ENCODE measurements at regions not wholly inside any gene's neighbourhood (a gene's known extent, or its start where the extent isn't known, plus 50 kb on each side); places are given as distances from the start of the nearest gene placed in this dataset.
"Not testable (repeated sequence)": the region's sequence is repeated elsewhere in the genome, so short reads cannot be mapped to it uniquely, and the experiment has no call there.

DNA sequence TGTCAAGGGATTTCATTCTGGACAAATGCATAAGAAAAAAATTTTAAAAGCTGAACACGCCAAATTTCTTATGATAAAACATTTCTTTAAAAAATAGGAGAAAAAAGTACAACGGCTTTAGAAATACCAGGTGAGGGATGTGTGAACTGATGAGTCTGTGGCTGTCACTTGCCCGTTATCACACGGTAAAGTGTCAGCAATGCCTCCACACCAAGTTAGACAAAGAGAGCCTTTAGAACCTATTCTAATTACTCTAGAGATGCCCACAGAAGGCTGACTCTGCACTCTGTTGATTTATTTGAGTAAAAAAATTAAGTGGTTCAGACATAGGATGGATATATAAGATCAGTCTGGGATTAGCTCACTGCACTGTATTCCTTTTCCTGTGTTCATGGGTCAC lies 523.8 kb downstream of the RNF144A start:
- Histone ChIP-seq H3K4me1 (ENCODE audit: control insufficient read depth in 2 of 2, insufficient read depth in 2 of 2, low read length in 2 of 2) (no peaks in the 10 kb centered on the region), H3K9me3 (ENCODE audit: control insufficient read depth in 2 of 2, insufficient read depth in 1 of 2, low read length in 1 of 2) (no peaks in the 10 kb centered on the region), H3K4me3 (ENCODE audit: low read length in 2 of 2) (no peak overlapping the region), H3K27me3 (ENCODE audit: control insufficient read depth in 2 of 2, insufficient read depth in 1 of 2, low read length in 1 of 2) (no peaks in the 10 kb centered on the region), H3K36me3 (ENCODE audit: control insufficient read depth in 2 of 2, insufficient read depth in 2 of 2, low read length in 1 of 2) (no peaks in the 10 kb centered on the region), H3K27ac (ENCODE audit: low read depth in 1 of 2, low read length in 1 of 2) (no peak overlapping the region)
- 99% methylated on average over 4 of the region's 4 CpGs for whole genome bisulfite sequencing
- DNase-seq (ENCODE audit: low read depth in 6 of 9, low spot score in 9 of 9) = no peak

DNA sequence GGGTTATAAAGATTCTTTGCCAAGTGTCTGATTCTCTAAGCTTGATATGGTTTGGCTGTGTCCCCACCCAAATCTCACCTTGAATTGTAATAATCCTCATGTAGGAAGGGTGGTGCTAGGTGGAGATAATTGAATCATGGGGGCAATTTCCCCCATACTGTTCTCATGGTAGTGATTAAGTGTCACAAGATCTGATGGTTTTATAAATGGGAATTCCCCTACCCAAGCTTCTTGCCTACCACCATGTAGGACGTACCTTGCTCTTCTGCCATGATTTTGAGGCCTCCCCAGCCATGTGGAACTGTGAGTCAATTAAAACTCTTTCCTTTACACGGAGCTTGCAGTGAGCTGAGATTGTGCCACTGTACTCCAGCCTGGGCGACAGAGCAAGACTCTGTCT lies 524.6 kb downstream of the RNF144A start:
- not testable (repeated sequence) for DNase-seq (ENCODE audit: low read depth in 6 of 9, low spot score in 9 of 9); H3K4me1 ChIP-seq (ENCODE audit: control insufficient read depth in 2 of 2, insufficient read depth in 2 of 2, low read length in 2 of 2); H3K36me3 ChIP-seq (ENCODE audit: control insufficient read depth in 2 of 2, insufficient read depth in 2 of 2, low read length in 1 of 2); H3K27me3 ChIP-seq (ENCODE audit: control insufficient read depth in 2 of 2, insufficient read depth in 1 of 2, low read length in 1 of 2); H3K9me3 ChIP-seq (ENCODE audit: control insufficient read depth in 2 of 2, insufficient read depth in 1 of 2, low read length in 1 of 2); H3K27ac ChIP-seq (ENCODE audit: low read depth in 1 of 2, low read length in 1 of 2); H3K4me3 ChIP-seq (ENCODE audit: low read length in 2 of 2)
- WGBS = 89% methylated on average over 3 of the region's 3 CpGs

DNA sequence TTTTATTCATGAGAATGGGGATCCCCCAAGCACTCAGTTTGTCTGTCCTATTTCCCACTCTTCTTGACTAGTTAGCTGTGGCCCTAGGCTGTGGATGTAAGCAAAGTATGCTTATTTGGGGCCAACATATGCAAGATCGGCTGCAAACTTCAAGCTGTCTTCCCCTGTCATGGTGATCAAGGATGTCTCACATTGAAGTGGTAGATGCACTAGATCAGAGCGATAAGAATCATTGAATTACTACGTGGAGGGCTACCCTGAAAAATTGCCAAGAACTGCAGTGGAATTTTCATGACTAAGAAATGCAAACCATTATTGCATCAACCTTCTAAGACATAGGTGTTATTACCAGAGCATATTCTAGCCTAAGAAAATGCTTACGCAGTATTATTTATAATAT lies 527.4 kb downstream of the RNF144A start:
- Histone ChIP-seq H3K27ac (ENCODE audit: low read depth in 1 of 2, low read length in 1 of 2) (no peak overlapping the region), H3K27me3 (ENCODE audit: control insufficient read depth in 2 of 2, insufficient read depth in 1 of 2, low read length in 1 of 2) (no peaks in the 10 kb centered on the region), H3K9me3 (ENCODE audit: control insufficient read depth in 2 of 2, insufficient read depth in 1 of 2, low read length in 1 of 2) (no peaks in the 10 kb centered on the region), H3K4me1 (ENCODE audit: control insufficient read depth in 2 of 2, insufficient read depth in 2 of 2, low read length in 2 of 2) (peaks cover 9 to 12% of the 10 kb centered on the region in 2 donors), H3K4me3 (ENCODE audit: low read length in 2 of 2) (no peak overlapping the region), H3K36me3 (ENCODE audit: control insufficient read depth in 2 of 2, insufficient read depth in 2 of 2, low read length in 1 of 2) (no peaks in the 10 kb centered on the region)
- 82% methylated on average over 4 of the region's 4 CpGs for WGBS
- DNase-seq (ENCODE audit: low read depth in 6 of 9, low spot score in 9 of 9) = no peak

DNA sequence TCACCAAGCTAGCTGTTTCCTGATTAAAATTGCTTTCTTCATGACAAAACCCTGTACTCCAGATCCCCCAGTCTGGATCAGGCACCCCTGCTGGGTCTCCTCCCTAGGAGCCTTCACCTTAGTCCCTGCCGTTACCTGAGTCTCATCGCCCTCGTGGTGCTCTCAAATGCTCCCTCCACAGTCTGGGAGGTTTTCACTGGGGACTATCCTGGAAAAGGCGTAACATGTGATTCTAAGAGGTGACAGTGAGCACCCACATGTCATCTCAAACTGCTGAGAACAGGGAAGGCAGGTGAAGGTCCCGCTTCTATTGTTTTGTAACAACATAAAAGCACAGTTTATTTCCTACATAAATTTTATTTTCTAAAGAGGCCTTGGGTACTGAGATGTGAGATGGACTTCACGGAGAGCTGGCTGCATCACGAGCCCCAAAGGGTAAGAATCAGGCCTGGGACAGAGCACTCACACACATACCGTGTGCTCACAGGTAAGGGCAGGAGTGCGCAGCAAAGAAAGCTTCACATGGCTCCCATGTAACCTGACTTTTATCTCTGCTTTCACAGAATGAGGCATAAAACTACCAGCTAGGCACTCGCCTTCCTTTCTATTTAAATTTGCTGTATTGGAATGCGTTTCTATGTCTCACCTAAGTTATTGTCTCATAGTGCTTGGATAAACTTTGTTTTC lies 531.5 kb downstream of the RNF144A start:
- H3K9me3 ChIP-seq (ENCODE audit: control insufficient read depth in 2 of 2, insufficient read depth in 1 of 2, low read length in 1 of 2) = no peaks in the 10 kb centered on the region
- WGBS = 95% methylated on average over 11 of the region's 11 CpGs
- peak overlapping the region; percentile 70 to 80 for H3K27ac ChIP-seq (ENCODE audit: low read depth in 1 of 2, low read length in 1 of 2)
- no peaks in the 10 kb centered on the region for H3K27me3 ChIP-seq (ENCODE audit: control insufficient read depth in 2 of 2, insufficient read depth in 1 of 2, low read length in 1 of 2)
- DNase-seq (ENCODE audit: low read depth in 6 of 9, low spot score in 9 of 9) = no peak
- no peaks in the 10 kb centered on the region for H3K36me3 ChIP-seq (ENCODE audit: control insufficient read depth in 2 of 2, insufficient read depth in 2 of 2, low read length in 1 of 2)
- H3K4me1 ChIP-seq (ENCODE audit: control insufficient read depth in 2 of 2, insufficient read depth in 2 of 2, low read length in 2 of 2) = peaks cover 19 to 41% of the 10 kb centered on the region in 2 donors
- no peak overlapping the region for H3K4me3 ChIP-seq (ENCODE audit: low read length in 2 of 2)

DNA sequence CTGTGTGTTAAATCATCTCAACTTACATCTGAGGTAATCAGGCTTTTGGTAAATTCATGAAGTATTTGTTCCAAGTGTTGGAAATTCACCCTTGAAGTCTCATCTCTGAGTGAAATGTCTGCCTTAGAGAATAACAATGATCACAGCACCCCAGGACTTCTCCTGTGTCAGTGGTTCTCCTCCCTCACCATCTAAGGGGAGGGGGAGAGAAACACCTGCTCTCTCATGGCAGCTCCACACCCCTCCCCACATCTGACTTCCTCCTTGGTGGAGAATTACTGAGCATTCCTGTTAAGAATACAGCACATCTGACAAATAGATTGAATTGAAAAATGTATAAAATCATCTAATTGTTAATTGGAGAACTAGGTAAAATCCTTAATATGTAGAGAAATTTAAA lies 532.1 kb downstream of the RNF144A start:
- no peaks in the 10 kb centered on the region for H3K9me3 ChIP-seq (ENCODE audit: control insufficient read depth in 2 of 2, insufficient read depth in 1 of 2, low read length in 1 of 2)
- H3K27me3 ChIP-seq (ENCODE audit: control insufficient read depth in 2 of 2, insufficient read depth in 1 of 2, low read length in 1 of 2) = no peaks in the 10 kb centered on the region
- peaks cover 19 to 44% of the 10 kb centered on the region in 2 donors for H3K4me1 ChIP-seq (ENCODE audit: control insufficient read depth in 2 of 2, insufficient read depth in 2 of 2, low read length in 2 of 2)
- peak; percentile 52 to 91 (median 76) for DNase-seq (ENCODE audit: low read depth in 6 of 9, low spot score in 9 of 9)
- peak overlapping the region in 1 of 2 donors; percentile 80 for H3K27ac ChIP-seq (ENCODE audit: low read depth in 1 of 2, low read length in 1 of 2)
- H3K4me3 ChIP-seq (ENCODE audit: low read length in 2 of 2) = no peak overlapping the region
- H3K36me3 ChIP-seq (ENCODE audit: control insufficient read depth in 2 of 2, insufficient read depth in 2 of 2, low read length in 1 of 2) = no peaks in the 10 kb centered on the region

DNA sequence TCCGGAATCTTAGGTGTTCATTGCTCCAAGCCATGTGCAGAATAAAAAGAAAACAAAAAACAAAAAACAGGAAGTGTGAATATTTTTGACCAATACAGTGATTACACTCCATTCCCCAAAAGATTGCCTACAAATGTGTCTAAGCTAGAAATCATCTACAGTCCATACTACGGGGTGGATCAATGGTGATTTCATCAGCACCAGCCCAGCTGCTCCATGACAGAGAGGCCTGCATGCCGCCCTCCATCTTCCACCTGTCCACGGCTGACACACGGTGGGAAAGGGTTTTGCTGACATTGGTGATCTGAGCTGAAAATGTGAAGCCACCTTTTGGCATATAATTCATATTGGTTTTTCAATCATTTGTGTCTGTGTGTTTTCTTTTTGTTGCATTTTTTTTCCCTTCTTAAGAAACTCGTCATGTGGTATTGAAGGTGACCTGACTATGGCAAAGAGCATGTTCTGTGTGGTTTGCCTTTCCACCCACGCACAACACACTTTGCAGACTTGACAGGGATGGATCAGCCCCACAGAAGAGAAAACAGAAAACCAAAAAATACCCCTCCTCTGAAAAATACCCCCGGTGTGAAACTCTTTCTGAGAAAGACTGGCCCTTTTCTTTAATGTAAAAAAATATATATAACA lies 533.1 kb downstream of the RNF144A start:
- Histone ChIP-seq H3K27me3 (ENCODE audit: control insufficient read depth in 2 of 2, insufficient read depth in 1 of 2, low read length in 1 of 2) (no peaks in the 10 kb centered on the region), H3K36me3 (ENCODE audit: control insufficient read depth in 2 of 2, insufficient read depth in 2 of 2, low read length in 1 of 2) (no peaks in the 10 kb centered on the region), H3K9me3 (ENCODE audit: control insufficient read depth in 2 of 2, insufficient read depth in 1 of 2, low read length in 1 of 2) (no peaks in the 10 kb centered on the region), H3K27ac (ENCODE audit: low read depth in 1 of 2, low read length in 1 of 2) (peak overlapping the region; percentile 61 to 88), H3K4me3 (ENCODE audit: low read length in 2 of 2) (no peak overlapping the region), H3K4me1 (ENCODE audit: control insufficient read depth in 2 of 2, insufficient read depth in 2 of 2, low read length in 2 of 2) (peaks cover 19 to 45% of the 10 kb centered on the region in 2 donors)
- DNase-seq (ENCODE audit: low read depth in 6 of 9, low spot score in 9 of 9) = peak in 6 of 9 donors; percentile 50 to 83 (median 52)
- WGBS = 80% methylated on average over 8 of the region's 8 CpGs

DNA sequence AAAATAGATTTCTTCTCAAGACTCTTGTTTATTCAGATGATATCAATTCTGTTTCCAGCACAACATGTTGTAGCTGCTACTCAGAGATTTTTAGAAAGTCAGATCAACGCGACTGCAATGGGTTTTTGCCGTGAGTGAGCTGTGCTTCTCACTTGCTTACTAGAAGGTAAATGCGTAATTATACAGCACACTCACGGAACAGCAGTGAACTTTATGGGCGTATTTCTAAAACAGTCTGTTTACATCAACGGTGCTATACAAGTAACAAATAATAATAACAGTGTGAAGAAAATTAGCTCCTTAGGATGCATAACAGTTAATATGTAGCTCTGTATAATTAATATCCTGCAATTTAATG lies 533.6 kb downstream of the RNF144A start:
- H3K4me1 ChIP-seq (ENCODE audit: control insufficient read depth in 2 of 2, insufficient read depth in 2 of 2, low read length in 2 of 2) = peaks cover 19 to 45% of the 10 kb centered on the region in 2 donors
- H3K36me3 ChIP-seq (ENCODE audit: control insufficient read depth in 2 of 2, insufficient read depth in 2 of 2, low read length in 1 of 2) = no peaks in the 10 kb centered on the region
- no peak overlapping the region for H3K4me3 ChIP-seq (ENCODE audit: low read length in 2 of 2)
- WGBS = 82% methylated on average over 7 of the region's 7 CpGs
- no peak for DNase-seq (ENCODE audit: low read depth in 6 of 9, low spot score in 9 of 9)
- H3K27ac ChIP-seq (ENCODE audit: low read depth in 1 of 2, low read length in 1 of 2) = peak overlapping the region; percentile 61 to 67
- H3K27me3 ChIP-seq (ENCODE audit: control insufficient read depth in 2 of 2, insufficient read depth in 1 of 2, low read length in 1 of 2) = no peaks in the 10 kb centered on the region
- H3K9me3 ChIP-seq (ENCODE audit: control insufficient read depth in 2 of 2, insufficient read depth in 1 of 2, low read length in 1 of 2) = no peaks in the 10 kb centered on the region

DNA sequence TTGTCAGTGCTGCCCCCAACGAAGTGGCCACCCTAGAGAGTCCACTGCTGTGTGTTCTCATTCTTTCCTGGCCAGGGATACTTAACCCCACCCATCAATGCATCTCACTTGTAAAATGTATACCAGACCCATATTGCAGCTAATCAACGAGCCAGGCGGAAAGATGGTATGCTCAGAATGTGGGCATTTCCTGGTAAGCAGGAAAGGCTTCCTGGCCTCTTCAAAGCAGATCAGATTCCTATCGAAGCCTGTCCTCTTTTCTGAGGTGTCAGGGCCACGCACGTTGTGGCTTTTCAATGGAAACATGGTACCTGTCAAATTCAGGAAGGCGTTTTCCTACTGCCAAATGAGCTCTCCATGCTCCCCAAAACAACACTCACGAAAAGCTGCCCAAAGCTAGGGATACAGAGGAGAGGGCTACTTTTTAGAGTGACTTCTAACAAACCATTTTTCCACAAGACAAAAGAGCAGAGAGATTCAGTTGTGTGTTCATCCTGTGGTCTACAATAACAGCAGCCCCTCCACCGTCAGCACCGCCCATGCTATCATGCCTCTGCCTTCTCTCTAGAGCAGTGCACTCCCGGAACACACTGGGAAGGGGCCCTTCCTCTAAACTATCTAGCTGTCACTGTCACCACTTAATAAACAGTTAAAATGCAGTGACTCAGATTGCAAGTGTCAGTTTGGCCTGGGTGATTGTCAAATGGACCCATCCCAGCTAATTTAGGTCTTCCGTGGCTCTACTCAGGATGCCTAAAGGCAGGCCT lies 535.1 kb downstream of the RNF144A start:
- H3K4me3 ChIP-seq (ENCODE audit: low read length in 2 of 2) = no peak overlapping the region
- H3K27ac ChIP-seq (ENCODE audit: low read depth in 1 of 2, low read length in 1 of 2) = peak overlapping the region; percentile 39 to 77
- peaks cover 19 to 45% of the 10 kb centered on the region in 2 donors for H3K4me1 ChIP-seq (ENCODE audit: control insufficient read depth in 2 of 2, insufficient read depth in 2 of 2, low read length in 2 of 2)
- H3K9me3 ChIP-seq (ENCODE audit: control insufficient read depth in 2 of 2, insufficient read depth in 1 of 2, low read length in 1 of 2) = no peaks in the 10 kb centered on the region
- no peak for DNase-seq (ENCODE audit: low read depth in 6 of 9, low spot score in 9 of 9)
- 90% methylated on average over 12 of the region's 12 CpGs for WGBS
- H3K27me3 ChIP-seq (ENCODE audit: control insufficient read depth in 2 of 2, insufficient read depth in 1 of 2, low read length in 1 of 2) = no peaks in the 10 kb centered on the region
- no peaks in the 10 kb centered on the region for H3K36me3 ChIP-seq (ENCODE audit: control insufficient read depth in 2 of 2, insufficient read depth in 2 of 2, low read length in 1 of 2)

DNA sequence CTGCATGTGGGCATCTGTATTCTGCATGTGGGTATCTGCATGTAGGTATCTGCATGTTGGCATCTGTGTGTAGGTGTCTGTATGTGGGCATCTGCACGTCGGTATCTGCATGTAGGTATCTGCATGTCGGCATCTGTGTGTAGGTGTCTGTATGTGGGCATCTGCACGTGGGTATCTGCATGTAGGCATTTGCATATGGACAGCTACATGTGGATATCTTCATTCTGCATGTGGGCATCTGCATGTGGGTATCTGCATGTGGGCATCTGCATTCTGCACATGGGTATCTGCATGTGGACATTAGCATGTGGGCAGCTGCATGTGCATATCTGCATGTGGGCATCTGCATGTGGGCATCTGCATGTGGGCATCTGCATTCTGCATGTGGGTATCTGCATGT lies 537.4 kb downstream of the RNF144A start:
- Histone ChIP-seq H3K36me3 (ENCODE audit: control insufficient read depth in 2 of 2, insufficient read depth in 2 of 2, low read length in 1 of 2) (no peaks in the 10 kb centered on the region), H3K27ac (ENCODE audit: low read depth in 1 of 2, low read length in 1 of 2) (no peak overlapping the region), H3K4me3 (ENCODE audit: low read length in 2 of 2) (no peak overlapping the region), H3K4me1 (ENCODE audit: control insufficient read depth in 2 of 2, insufficient read depth in 2 of 2, low read length in 2 of 2) (peaks cover 10 to 32% of the 10 kb centered on the region in 2 donors), H3K9me3 (ENCODE audit: control insufficient read depth in 2 of 2, insufficient read depth in 1 of 2, low read length in 1 of 2) (no peaks in the 10 kb centered on the region), H3K27me3 (ENCODE audit: control insufficient read depth in 2 of 2, insufficient read depth in 1 of 2, low read length in 1 of 2) (no peaks in the 10 kb centered on the region)
- 93% methylated on average over 4 of the region's 4 CpGs for WGBS
- DNase-seq (ENCODE audit: low read depth in 6 of 9, low spot score in 9 of 9) = no peak
